Fibroblast of skin of scalp (primary cell): ENCODE measurements at regions not wholly inside any gene's neighbourhood (a gene's known extent, or its start where the extent isn't known, plus 50 kb on each side); places are given as distances from the start of the nearest gene placed in this dataset.

Source experiments
- DNase-seq: peaks from one replicate; pipeline ENCODE4 v3.0.0-alpha.2; 2013

DNA sequence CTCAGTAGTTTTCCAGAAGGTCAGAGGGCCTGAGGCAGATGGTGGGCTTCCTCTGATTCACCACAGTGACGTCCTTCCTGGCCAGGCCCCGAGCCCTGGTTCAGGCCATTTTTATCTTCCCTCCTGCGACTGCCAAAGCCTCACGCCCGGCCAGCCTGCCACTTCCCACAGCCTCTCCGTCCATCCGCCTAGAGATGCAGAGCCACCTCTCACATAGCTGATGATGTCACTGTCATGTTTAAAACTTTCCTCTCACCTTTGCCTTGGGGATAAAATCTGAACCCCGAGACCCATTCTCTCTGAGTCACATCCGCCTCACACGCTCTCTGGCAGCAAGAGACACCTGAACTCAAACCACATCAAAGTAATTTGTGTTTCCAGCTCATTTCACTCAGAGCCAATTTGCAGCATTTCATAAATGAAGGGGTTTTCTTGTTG lies 175.3 kb downstream of the QDPR start:
- no peak for DNase-seq

GRCh38 chr4:17336069-17336468 lies 175.8 kb downstream of the QDPR start:
- no peak for DNase-seq

DNA sequence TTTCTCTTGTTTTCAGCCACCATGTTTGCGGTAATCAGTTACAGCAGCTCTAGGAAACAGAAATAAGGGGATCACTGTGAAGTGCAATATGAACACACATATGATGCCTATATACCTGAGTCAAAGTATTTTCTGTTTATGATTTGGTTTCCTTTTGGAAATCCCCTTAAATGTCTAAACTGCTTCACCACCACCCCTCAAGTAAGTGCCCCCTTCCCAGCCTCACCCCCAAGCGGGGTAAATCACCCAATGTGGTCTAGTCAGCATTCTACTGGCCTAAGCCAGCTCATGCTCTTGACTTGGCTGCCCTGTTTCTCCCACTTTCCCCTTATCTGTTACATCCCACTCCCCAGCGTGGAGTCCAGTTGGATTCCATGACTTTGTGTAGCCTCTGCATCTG lies 176.5 kb downstream of the QDPR start:
- no peak for DNase-seq

DNA sequence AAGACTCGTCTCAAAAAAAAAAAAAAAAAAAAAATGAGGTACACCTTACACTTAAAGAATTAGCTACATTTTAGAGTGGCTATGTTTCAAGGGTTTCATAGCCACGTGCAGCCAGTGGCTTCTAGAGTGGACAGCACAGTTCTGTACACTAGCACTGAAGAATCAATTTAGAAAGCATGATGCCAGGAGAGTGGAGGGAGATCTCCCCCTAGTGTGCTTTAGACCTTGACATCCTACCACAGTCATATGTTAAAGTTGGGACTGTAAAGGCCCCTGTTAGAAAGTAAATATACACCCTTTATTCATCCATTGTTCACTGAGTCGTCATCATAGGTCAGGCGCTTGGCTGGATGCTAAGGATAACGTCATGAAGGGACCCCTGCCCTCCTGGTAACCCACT lies 179.4 kb downstream of the QDPR start:
- DNase-seq = no peak

DNA sequence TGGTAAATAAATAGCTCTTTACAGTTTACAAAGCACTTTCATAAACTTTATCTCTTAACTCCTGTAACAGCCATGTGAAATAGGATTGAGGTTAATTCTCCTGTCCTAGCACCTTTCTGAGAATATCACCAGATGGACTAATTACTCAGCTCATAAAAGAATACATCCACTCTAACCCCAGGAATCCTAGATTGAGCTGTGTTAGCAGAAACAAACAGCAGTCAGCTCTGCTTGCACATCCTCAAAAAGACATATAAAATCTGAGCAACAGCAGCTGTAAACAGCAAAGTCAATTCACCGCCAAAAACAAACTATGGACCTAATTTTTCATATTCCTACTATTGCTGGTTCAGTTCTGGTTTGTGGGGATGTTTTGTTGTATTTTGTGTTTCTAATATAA lies 182.8 kb downstream of the QDPR start:
- no peak for DNase-seq

- DNase-seq = no peak
Observed at GRCh38 chr4:17328141-17328815, 183.6 kb downstream of the QDPR start.

DNA sequence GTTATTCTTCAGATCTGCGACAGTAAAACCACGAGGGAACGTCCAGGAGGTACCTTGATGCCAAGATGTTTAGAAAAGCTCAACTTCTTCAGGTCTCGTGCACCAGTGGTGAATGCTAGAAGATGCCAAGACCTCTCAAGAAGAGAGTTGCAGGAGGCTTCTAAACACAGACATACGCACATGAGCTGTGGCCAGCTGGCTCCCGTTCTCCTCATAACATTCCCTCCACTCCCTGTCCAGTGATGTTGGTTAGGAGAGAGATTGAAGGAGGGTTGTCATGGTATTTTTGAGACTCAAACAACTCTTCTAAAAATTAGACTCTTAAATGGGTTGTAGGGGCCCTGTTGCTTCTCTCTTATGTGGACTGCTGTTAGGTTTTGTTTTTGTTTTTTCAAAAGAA lies 184.3 kb downstream of the QDPR start:
- no peak for DNase-seq

DNA sequence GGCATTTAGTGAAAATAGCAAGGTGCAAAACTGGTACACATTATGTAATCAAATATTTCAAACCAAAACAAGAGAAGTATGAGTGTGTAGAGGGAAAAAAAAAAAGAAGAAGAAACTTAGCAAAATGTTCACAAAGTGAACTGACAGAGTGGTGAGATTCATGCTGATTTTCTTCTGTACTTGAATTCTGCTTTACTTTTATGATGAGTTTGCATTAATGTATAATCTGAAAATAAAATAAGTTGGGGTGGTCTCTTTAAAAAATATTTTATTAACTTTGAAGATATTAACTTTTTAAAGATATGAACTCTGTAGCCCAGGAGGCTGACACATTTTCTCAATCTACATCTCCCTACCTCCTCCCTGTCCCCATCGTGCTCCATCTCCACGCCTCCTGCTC lies 185.1 kb downstream of the QDPR start:
- no peak for DNase-seq

DNA sequence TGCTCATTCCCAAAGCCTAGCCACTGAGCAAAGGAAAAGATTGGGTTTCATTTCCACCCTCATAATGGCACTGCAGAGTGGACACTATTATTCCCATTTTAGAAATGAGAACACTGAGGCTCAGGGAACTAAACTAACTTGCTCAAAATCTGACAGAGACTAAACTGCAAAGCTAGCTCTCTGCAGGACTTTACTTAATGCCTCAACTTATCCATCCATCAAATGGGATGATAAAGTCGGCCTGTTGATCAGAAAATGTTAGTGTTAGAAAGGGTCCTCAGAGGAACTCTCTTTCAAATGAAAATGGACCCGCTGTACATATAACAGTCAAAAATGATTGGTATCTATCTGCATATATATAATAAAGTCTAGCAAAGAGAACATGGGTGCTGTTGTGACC lies 186.8 kb downstream of the QDPR start:
- DNase-seq = no peak

DNA sequence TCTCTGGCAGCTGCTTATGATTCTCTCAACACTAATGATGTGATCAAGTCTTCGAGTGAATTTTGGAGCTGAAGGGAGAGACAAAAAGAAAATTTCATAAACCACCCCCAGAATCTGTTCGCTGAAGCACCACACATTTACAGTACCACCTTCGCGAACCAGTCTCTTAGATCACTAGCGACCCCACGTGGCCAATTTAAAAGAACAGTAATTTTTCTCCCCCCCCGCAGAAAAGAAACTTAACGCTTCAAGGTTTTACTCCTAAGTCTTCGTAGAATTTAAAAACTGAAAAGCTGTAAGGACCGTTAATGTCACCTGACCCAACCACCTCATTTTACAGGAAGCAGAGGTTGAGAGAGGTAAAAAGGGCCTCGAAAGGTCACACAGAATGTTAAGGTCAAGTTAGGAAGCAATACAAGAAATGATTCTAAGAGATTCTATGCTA lies 187.5 kb downstream of the QDPR start:
- DNase-seq = peak; percentile 71

DNA sequence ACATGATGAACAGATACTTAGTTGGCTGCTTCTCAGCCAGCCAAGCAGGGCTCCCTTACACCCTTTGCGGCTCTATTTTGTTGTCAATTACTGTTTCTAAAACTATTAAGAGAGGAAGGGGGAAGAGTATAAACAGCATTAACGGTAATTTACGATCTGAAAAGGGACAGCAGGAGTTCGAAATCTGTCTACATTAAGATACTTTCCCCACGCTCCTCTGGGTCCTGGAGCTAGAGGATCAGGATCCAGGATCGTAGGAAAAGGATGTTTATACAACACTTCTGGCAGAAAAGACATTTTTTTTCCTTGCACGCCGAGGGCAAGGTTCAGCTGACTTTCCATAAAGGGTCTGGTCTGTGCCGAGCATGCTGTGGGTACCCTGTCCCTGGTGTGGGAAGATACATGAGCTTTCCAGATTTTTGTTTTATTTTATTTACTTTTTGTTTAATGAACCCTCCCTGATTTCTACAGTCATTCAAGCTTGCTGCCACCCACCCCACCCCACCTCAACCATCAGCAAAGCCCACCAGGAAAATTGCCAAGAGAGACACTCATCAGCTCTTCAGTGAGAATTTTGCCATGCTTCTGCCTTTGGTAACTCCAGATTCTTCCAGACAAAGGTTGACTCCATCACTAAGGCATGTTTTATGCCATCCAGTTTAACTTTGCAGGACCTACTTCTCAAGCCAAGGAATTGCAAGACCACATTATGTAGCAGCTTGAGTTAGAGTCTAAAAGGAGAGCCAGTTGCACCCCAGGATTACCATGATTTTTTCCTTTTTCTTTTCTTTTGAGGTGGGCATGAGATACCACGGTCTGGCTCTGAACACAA lies 188.1 kb downstream of the QDPR start:
- DNase-seq = peak; percentile 49

- DNase-seq = no peak
Observed at GRCh38 chr4:17322514-17322913, 189.4 kb downstream of the QDPR start.

GRCh38 chr4:17320046-17320445 lies 191.8 kb downstream of the QDPR start:
- DNase-seq = no peak

DNA sequence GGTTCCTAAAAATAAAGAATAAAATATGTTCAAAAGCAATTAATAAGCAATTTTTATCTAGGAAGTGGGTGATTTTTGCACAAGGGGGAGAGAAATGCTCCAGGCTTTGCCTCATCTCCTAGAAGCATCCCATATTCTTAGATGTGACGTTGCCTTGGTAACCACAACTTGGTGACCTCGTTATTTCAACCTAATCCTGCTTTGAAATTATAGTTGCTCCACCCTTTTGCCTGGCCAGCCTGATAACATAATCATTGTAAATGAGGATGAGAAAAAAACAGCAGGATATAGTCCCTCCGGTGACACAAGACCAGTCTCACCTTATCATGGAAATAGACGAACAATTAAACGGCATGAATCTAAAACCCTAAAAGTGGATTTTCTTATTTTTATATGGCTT lies 194.4 kb downstream of the QDPR start:
- no peak for DNase-seq

DNA sequence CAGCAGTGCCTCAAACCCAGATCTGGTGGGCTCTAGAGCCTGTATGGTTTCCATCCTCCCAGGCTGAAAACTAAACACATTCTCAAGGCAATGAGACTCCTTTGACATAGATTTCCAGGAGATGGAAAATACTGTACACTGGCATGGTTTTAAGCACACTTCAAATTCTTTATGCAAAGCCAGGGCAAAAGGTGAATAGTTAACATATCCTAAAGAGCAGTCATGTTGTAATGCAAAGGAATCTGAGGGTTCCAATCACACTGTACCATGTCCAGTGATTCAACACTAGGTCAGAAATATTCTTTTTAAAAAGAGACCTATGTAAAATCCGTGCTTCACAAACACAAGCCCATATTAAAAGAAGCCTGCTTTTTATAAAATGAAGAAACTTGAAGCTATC lies 195.3 kb downstream of the QDPR start:
- DNase-seq = peak; percentile 30

- no peak for DNase-seq
Observed at GRCh38 chr4:17315459-17315858, 196.4 kb downstream of the QDPR start.

GRCh38 chr4:17313194-17313593 lies 198.7 kb downstream of the QDPR start:
- no peak for DNase-seq

DNA sequence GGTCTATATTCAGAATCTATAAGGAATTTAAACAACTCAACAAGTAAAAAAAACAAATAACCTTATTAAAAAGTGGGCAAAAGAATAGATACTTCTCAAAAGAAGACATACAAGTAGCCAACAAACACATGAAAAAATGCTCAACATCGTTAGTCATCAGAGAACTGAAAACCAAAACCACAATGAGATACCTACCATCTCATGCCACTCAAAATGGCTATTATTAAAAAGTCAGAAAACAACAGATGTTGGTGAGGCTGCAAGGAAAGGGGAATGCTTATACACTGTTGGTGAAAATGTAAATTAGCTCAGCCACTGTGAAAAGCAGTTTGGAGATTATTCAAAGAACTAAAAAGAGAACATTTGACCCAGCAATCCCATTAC lies 201.6 kb downstream of the QDPR start:
- peak; percentile 73 for DNase-seq

DNA sequence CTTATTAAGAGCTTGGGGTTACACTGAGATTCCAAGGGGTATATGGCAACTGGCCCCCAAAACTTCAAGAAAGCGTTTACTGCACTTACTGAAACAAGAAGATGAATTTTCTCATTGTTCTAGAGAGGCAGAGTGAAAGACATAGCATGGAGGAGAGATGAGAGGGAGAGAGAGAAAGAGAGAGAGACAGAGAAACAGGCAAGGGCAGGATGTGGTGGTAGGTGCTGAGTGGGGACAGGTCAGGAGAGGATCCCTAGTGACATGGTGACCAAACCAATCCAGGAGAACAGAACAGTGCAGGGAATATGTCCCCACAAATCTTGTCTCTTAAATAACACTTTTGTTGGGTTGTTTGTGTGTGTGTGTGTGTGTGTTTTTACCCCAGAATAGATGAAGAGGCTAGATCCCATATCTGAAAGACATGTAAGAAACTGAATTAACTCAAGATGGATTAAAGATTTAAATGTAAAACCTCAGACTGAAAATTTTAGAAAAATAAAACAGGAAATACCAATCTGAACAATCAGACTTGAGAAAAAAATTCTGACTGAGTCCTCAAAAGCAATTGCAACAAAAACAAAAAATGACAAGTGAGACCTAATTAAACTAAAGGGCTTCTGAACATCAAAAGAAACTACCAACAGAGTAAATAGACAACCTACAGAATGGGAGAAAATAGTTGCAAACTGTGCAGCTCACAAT lies 202.2 kb downstream of the QDPR start:
- DNase-seq = peak; percentile 50

GRCh38 chr4:17301869-17302268 lies 210.0 kb downstream of the QDPR start:
- no peak for DNase-seq

DNA sequence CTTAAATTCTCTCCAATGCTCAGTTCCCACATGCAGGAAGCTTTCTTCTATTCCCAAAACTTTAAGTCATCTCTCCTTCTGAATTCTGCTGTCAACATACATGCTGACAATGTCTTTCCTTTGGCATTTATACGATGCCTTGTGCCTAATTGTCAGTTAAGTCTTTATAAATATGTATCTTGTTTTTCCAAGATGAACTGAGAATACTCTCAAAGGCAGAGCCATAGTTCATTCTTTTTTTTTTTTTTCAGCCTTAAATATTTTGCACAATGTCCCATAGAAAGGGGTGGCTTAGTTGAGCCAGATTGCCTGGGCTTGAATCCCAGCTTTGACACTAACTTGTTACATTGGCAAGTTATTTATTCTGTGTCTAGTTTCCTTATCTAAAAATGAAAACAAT lies 210.6 kb downstream of the QDPR start:
- DNase-seq = no peak

- DNase-seq = peak; percentile 25
Observed at GRCh38 chr4:17296921-17297890, 214.7 kb downstream of the QDPR start.
